GM03348 (cell line): ENCODE measurements at regions not wholly inside any gene's neighbourhood (a gene's known extent, or its start where the extent isn't known, plus 50 kb on each side); places are given as distances from the start of the nearest gene placed in this dataset.

Source experiments
- DNase-seq: peaks from one replicate; pipeline ENCODE4 v3.0.0; 2012; ENCODE audit warnings: low spot score

GRCh38 chr14:51307551-51307950, 67.5 kb downstream of the TMX1 start:
- no peak for DNase-seq

GRCh38 chr14:51308866-51309265, 68.8 kb downstream of the TMX1 start:
- no peak for DNase-seq

GRCh38 chr14:51310505-51310944, 70.5 kb downstream of the TMX1 start:
- DNase-seq = peak; percentile 45

- DNase-seq = no peak
These were observed 74.4 kb downstream of the TMX1 start for GRCh38 chr14:51314321-51315015.

GRCh38 chr14:51317373-51317772, 77.3 kb downstream of the TMX1 start:
- no peak for DNase-seq

GRCh38 chr14:51318813-51319597, 79.0 kb downstream of the TMX1 start:
- DNase-seq = no peak

- DNase-seq = no peak
These were observed 81.0 kb downstream of the TMX1 start for GRCh38 chr14:51321036-51321435.

GRCh38 chr14:51323492-51323891, 83.4 kb downstream of the TMX1 start:
- DNase-seq = no peak

- peak; percentile 35 for DNase-seq
These were observed 87.3 kb downstream of the TMX1 start for GRCh38 chr14:51327376-51327775.

- peak; percentile 37 for DNase-seq
These were observed 88.2 kb downstream of the TMX1 start for GRCh38 chr14:51328064-51328771.

GRCh38 chr14:51328772-51329353, 88.8 kb downstream of the TMX1 start:
- peak; percentile 58 for DNase-seq

GRCh38 chr14:51331486-51332367, 91.7 kb downstream of the TMX1 start:
- DNase-seq = no peak

- DNase-seq = no peak
These were observed 93.3 kb downstream of the TMX1 start for GRCh38 chr14:51333299-51333698.

GRCh38 chr14:51333901-51334521, 94.0 kb downstream of the TMX1 start:
- DNase-seq = peak; percentile 32

GRCh38 chr14:51334566-51334965, 94.5 kb downstream of the TMX1 start:
- no peak for DNase-seq

- peak; percentile 76 for DNase-seq
These were observed 95.5 kb downstream of the TMX1 start for GRCh38 chr14:51335531-51335930.

- no peak for DNase-seq
These were observed 96.1 kb downstream of the TMX1 start for GRCh38 chr14:51335961-51336723.

GRCh38 chr14:51336734-51337133, 96.7 kb downstream of the TMX1 start:
- no peak for DNase-seq

- no peak for DNase-seq
These were observed 97.5 kb downstream of the TMX1 start for GRCh38 chr14:51337520-51337919.

GRCh38 chr14:51341338-51341737, 101.3 kb downstream of the TMX1 start:
- no peak for DNase-seq
